ENCODE measurements at regions not wholly inside any gene's neighbourhood (a gene's known extent, or its start where the extent isn't known, plus 50 kb on each side); places are given as distances from the start of the nearest gene placed in this dataset.

- TF ChIP-seq POLR2A (IDR thresholded peaks at IDR 0.05; ENCODE audit: insufficient read depth in 1 of 2, low read depth in 2 of 2, low read length in 2 of 2) = no peak
- TF ChIP-seq ZBTB26 (CRISPR knock-in tag; IDR thresholded peaks at IDR 0.05; ENCODE audit: borderline replicate concordance) = no peak
- TF ChIP-seq ZNF616 (CRISPR knock-in tag; IDR thresholded peaks at IDR 0.05; ENCODE audit: low read depth) = no peak
- TF ChIP-seq TBP (CRISPR knock-in tag; IDR thresholded peaks at IDR 0.05) = no peak
- no peak for TF ChIP-seq TEF (CRISPR knock-in tag; IDR thresholded peaks at IDR 0.05)
- TF ChIP-seq ZNF704 (CRISPR knock-in tag; IDR thresholded peaks at IDR 0.05; ENCODE audit: borderline replicate concordance) = no peak
- no peak for TF ChIP-seq CHD4 (IDR thresholded peaks at IDR 0.05; ENCODE audit: borderline replicate concordance, low read length)
- TF ChIP-seq ZNF737 (CRISPR knock-in tag; IDR thresholded peaks at IDR 0.05; ENCODE audit: borderline replicate concordance) = no peak
- no peak for TF ChIP-seq ETV6 (CRISPR knock-in tag; conservative IDR thresholded peaks at IDR 0.05)
- no peak for TF ChIP-seq CHD2 (IDR thresholded peaks at IDR 0.05; ENCODE audit: low read depth, low read length)
Observed at GRCh38 chrX:13868591-13868990, 51.7 kb upstream of the GPM6B start.

Data from HepG2 (cell line).